Endothelial cell of umbilical vein (primary cell): ENCODE measurements at regions not wholly inside any gene's neighbourhood (a gene's known extent, or its start where the extent isn't known, plus 50 kb on each side); places are given as distances from the start of the nearest gene placed in this dataset.

Experiments
- BruUV-seq: library from RNA; stranded (reverse); fragments of 400-500 nt; replicated peaks from 2 replicates; lab custom pipeline; 2021; lab: Mats Ljungman, UMichigan
- CTCF ChIA-PET: fragments of 300-600, 350-600 bp; sonication (Branson Sonifier 250); formaldehyde crosslinking; loops from one replicate; lab custom pipeline; 2021; ENCODE audit warnings: antibody characterized with exemption, inconsistent platforms; lab: Charles Lee
- POLR2A ChIA-PET: fragments of 300-600, 350-600 bp; sonication (Branson Sonifier 250); formaldehyde crosslinking; loops from one replicate; lab custom pipeline; 2021; ENCODE audit warnings: antibody characterized with exemption, inconsistent platforms; lab: Charles Lee
- DNase-seq: peaks from one replicate; pipeline ENCODE4 v3.0.0-alpha.2; 2011; ENCODE audit warnings: low read depth, low spot score
- FAIRE-seq: peaks from 2 replicates; lab custom pipeline; 2011; peaks lifted over from hg19 to GRCh38; lab: Jason Lieb, UNC
- H2AFZ ChIP-seq: 2 replicates; pipeline ENCODE4 v1.6.0; 2012; ENCODE audit warnings: low read depth, low read length, control low read depth, inconsistent platforms
- H3K27ac ChIP-seq: 2 replicates; pipeline ENCODE4 v1.5.1; 2011; ENCODE audit warnings: low read depth, mild to moderate bottlenecking, control low read depth, low read length, moderate library complexity; ENCODE audit not compliant: insufficient read depth
- H3K27me3 ChIP-seq, 2 experiments: 2 replicates each; pipeline versions ENCODE4 v1.6.0 to v1.6.1; 2011; ENCODE audit warnings: low read length in 2 of 2, mixed read lengths in 1 of 2; ENCODE audit not compliant: control insufficient read depth in 2 of 2, insufficient read depth in 2 of 2
- H3K36me3 ChIP-seq, 2 experiments: 2 replicates in 1 of 2; 3 replicates in 1 of 2; pipeline ENCODE4 v1.5.1; 2011; ENCODE audit warnings: low read length in 2 of 2, mild to moderate bottlenecking in 1 of 2, moderate library complexity in 1 of 2; ENCODE audit not compliant: control insufficient read depth in 2 of 2, insufficient read depth in 2 of 2; ENCODE audit errors: extremely low read depth in 1 of 2
- H3K4me1 ChIP-seq: 3 replicates; pipeline ENCODE4 v1.5.1; 2011; ENCODE audit warnings: mild to moderate bottlenecking, low read length; ENCODE audit not compliant: control insufficient read depth, insufficient read depth; ENCODE audit errors: extremely low read depth
- H3K4me2 ChIP-seq: 2 replicates; pipeline ENCODE4 v1.6.1; 2011; ENCODE audit warnings: low read length, control low read depth, mixed read lengths; ENCODE audit not compliant: insufficient read depth
- H3K4me3 ChIP-seq, 3 experiments: fragments of 200-600 bp in 1 of 3; sonication (generic), shearing (Covaris generic) in 1 of 3; replicated peaks in 1 of 3; 2 replicates each; pipeline ENCODE4 v1.5.1; 2011 to 2016; ENCODE audit warnings: control low read depth in 3 of 3, low read length in 3 of 3, mild to moderate bottlenecking in 2 of 3, inconsistent platforms in 1 of 3, low read depth in 1 of 3, moderate library complexity in 1 of 3; ENCODE audit not compliant: insufficient read depth in 1 of 3
- H3K79me2 ChIP-seq: 2 replicates; pipeline ENCODE4 v1.6.0; 2012; ENCODE audit warnings: low read length, inconsistent platforms; ENCODE audit not compliant: control insufficient read depth, insufficient read depth
- H3K9ac ChIP-seq: replicated peaks from 2 replicates; pipeline ENCODE3; 2011; ENCODE audit warnings: low read length, control low read depth; ENCODE audit not compliant: insufficient read depth; ENCODE audit errors: extremely low read depth
- H3K9me1 ChIP-seq: replicated peaks from 3 replicates; pipeline ENCODE4 v1.6.0; 2011; ENCODE audit warnings: mild to moderate bottlenecking, low read length; ENCODE audit not compliant: control insufficient read depth, insufficient read depth; ENCODE audit errors: extremely low read depth
- H3K9me3 ChIP-seq: replicated peaks from 2 replicates; pipeline ENCODE4 v1.5.1; 2012; ENCODE audit warnings: low read length, inconsistent platforms; ENCODE audit not compliant: control insufficient read depth, insufficient read depth
- H4K20me1 ChIP-seq: replicated peaks from 2 replicates; pipeline ENCODE3; 2011; ENCODE audit warnings: mild to moderate bottlenecking, low read length; ENCODE audit not compliant: control insufficient read depth, insufficient read depth; ENCODE audit errors: extremely low read depth
- EZH2 ChIP-seq: IDR thresholded peaks from 2 replicates; pipeline ENCODE4 v1.6.1; 2012; ENCODE audit warnings: borderline replicate concordance, low read depth, mild to moderate bottlenecking, moderate library complexity, low read length, inconsistent platforms; ENCODE audit not compliant: severe bottlenecking
- FOS ChIP-seq: IDR thresholded peaks from 2 replicates; pipeline ENCODE4 v1.6.1; 2011; ENCODE audit warnings: mild to moderate bottlenecking, low read length, moderate library complexity, borderline replicate concordance; ENCODE audit not compliant: insufficient read depth
- GATA2 ChIP-seq: IDR thresholded peaks from 2 replicates; pipeline ENCODE4 v1.7.0; 2011; ENCODE audit warnings: low read depth, mild to moderate bottlenecking, moderate library complexity, mixed read lengths, low read length; ENCODE audit not compliant: insufficient read length, insufficient read depth
- JUN ChIP-seq: IDR thresholded peaks from 2 replicates; pipeline ENCODE4 v1.6.1; 2011; ENCODE audit warnings: borderline replicate concordance, low read depth; ENCODE audit not compliant: insufficient read length, insufficient read depth
- MAX ChIP-seq: IDR thresholded peaks from 2 replicates; pipeline ENCODE4 v1.6.1; 2011; ENCODE audit not compliant: insufficient read depth, insufficient read length
- MYC ChIP-seq: IDR thresholded peaks from one replicate; pipeline ENCODE4 v1.6.1; 2011; ENCODE audit warnings: mild to moderate bottlenecking, low read depth, low read length
- POLR2A ChIP-seq: IDR thresholded peaks from 2 replicates; pipeline ENCODE4 v1.6.1; 2012; ENCODE audit warnings: low read depth, mild to moderate bottlenecking, control low read depth, low read length
- POLR2AphosphoS5 ChIP-seq: IDR thresholded peaks from 2 replicates; pipeline ENCODE4 v1.6.1; 2012; ENCODE audit warnings: low read depth, mild to moderate bottlenecking, control low read depth, low read length, moderate library complexity; ENCODE audit not compliant: insufficient read depth
- dilution Hi-C: fragments of 300-500 bp; cut with MboI; formaldehyde crosslinking; loops from one replicate; pipeline ENCODE4 v1.15.0; 2019; ENCODE audit warnings: low sequenced_read_pairs; ENCODE audit not compliant: extremely low pct_ligation_motif_present
- intact Hi-C: fragments of 100-400 bp; cut with micrococcal nuclease; formaldehyde crosslinking; loops from one replicate; pipeline ENCODE4 v1.10.0; 2022
- TF ChIP-seq, protein P1 (sequence below), 2 donors: IDR thresholded peaks; 1 replicate in 1 of 2; 2 replicates in 1 of 2; pipeline ENCODE4 v1.5.1; 2011; ENCODE audit warnings: low read length in 2 of 2, mild to moderate bottlenecking in 2 of 2, moderate library complexity in 2 of 2, control low read depth in 1 of 2, inconsistent platforms in 1 of 2, low read depth in 1 of 2; ENCODE audit not compliant: insufficient read depth in 1 of 2; ENCODE audit errors: extremely low read depth in 1 of 2

DNA sequence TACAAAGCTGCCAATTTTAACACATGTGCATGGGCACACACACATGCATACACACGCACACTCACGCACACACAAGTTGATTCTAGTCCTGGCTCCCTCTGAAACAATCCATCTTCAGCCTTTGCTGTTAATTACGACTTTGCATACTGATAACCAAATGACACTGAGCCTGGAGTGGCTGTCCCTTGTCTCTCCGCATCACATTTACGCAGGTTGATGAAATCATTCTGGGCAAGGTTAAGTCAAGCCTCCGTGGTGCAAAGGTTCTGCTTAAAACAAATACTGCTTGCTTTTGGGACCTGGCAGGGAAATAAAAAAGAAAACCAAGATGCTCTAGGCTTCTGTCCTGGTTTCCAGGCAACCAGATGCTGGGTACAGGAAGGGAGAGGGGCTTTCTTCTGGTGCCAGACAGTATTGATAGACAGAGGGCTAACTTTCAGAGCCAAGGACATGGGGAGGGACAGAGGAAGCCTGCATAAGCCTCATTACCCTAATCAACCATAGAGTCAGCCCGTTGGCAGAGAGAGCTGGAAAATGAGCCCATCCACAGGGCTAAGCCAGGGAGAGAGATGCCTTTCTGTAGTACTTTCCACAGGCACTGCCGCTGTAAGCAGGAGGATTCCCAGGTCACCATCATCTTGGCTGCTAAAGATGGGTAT lies 233.0 kb downstream of the WDR11 start:
- dilution Hi-C loops: no loop called here
- Histone ChIP-seq H3K9me3 (peaks cover 3% of the 10 kb centered on the region), H3K79me2 (no peaks in the 10 kb centered on the region), H3K4me2 (no peak overlapping the region), H4K20me1 (no peaks in the 10 kb centered on the region), H3K9me1 (no peaks in the 10 kb centered on the region), H3K9ac (no peak overlapping the region), H3K27me3 (no peaks in the 10 kb centered on the region), H3K4me1 (no peaks in the 10 kb centered on the region), H3K4me3 (no peak overlapping the region), H3K27ac (no peak overlapping the region), H3K36me3 (no peaks in the 10 kb centered on the region), H2AFZ (no peak overlapping the region)
- BruUV-seq: no TSS peak
- DNase-seq (no peak), FAIRE-seq (no peak)
- ChIA-PET CTCF (no interaction called here), POLR2A (no interaction called here)
- TF ChIP-seq EZH2: no peak
- TF ChIP-seq JUN: no peak
- no peak for TF ChIP-seq MYC
- TF ChIP-seq MAX: no peak
- no peak for TF ChIP-seq GATA2
- no peak for TF ChIP-seq POLR2AphosphoS5
- TF ChIP-seq, protein P1, sequence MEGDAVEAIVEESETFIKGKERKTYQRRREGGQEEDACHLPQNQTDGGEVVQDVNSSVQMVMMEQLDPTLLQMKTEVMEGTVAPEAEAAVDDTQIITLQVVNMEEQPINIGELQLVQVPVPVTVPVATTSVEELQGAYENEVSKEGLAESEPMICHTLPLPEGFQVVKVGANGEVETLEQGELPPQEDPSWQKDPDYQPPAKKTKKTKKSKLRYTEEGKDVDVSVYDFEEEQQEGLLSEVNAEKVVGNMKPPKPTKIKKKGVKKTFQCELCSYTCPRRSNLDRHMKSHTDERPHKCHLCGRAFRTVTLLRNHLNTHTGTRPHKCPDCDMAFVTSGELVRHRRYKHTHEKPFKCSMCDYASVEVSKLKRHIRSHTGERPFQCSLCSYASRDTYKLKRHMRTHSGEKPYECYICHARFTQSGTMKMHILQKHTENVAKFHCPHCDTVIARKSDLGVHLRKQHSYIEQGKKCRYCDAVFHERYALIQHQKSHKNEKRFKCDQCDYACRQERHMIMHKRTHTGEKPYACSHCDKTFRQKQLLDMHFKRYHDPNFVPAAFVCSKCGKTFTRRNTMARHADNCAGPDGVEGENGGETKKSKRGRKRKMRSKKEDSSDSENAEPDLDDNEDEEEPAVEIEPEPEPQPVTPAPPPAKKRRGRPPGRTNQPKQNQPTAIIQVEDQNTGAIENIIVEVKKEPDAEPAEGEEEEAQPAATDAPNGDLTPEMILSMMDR (IDR thresholded peaks at IDR 0.05; ENCODE audit: extremely low read depth in 1 of 2, insufficient read depth in 1 of 2, low read depth in 1 of 2, low read length in 2 of 2): no peak
- no peak for TF ChIP-seq POLR2A
- no peak for TF ChIP-seq FOS
- intact Hi-C loops: no loop called here
